ENCODE measurements at regions not wholly inside any gene's neighbourhood (a gene's known extent, or its start where the extent isn't known, plus 50 kb on each side); places are given as distances from the start of the nearest gene placed in this dataset.
A peak's percentile ranks its signal among the peaks of the same experiment; 100 is the strongest.

- Mint-ChIP-seq H3K9me3 (no peaks in the 10 kb centered on the region), H3K36me3 (ENCODE audit: low read depth) (no peaks in the 10 kb centered on the region), H3K4me1 (peaks cover 8% of the 10 kb centered on the region), H3K4me3 (no peak overlapping the region), H3K27me3 (no peaks in the 10 kb centered on the region), H3K27ac (no peak overlapping the region)
- CTCF ChIA-PET, result interaction anchor here (0.8 to 1.6 kb wide), 9 partner anchors 11 to 111 kb away, joined by 3 to 7 read pairs (median 4); no protein-coding TSS in a partner anchor
- POLR2A ChIA-PET, result no interaction called here
- peak; percentile 81 for DNase-seq
These were observed 81.4 kb upstream of the PAPOLG start for GRCh38 chr2:60674524-60675165.

GRCh38 chr2:60675301-60675700 is 80.8 kb upstream of the PAPOLG start:
- Mint-ChIP-seq H3K4me1 (peaks cover 8% of the 10 kb centered on the region), H3K27ac (no peak overlapping the region), H3K4me3 (no peak overlapping the region), H3K36me3 (ENCODE audit: low read depth) (no peaks in the 10 kb centered on the region), H3K9me3 (no peaks in the 10 kb centered on the region), H3K27me3 (peaks cover 4% of the 10 kb centered on the region)
- DNase-seq, result no peak
- POLR2A ChIA-PET, result no interaction called here
- CTCF ChIA-PET, result interaction anchor here (0.8 to 1.6 kb wide), 9 partner anchors 10 to 112 kb away, joined by 3 to 7 read pairs (median 4); no protein-coding TSS in a partner anchor

- H3K9me3 Mint-ChIP-seq, result no peaks in the 10 kb centered on the region
- DNase-seq, result no peak
- CTCF ChIA-PET, result interaction anchor here (1.1 kb wide), 1 partner anchor 23 kb away, joined by 3 read pairs; no protein-coding TSS in a partner anchor
- no peak overlapping the region for H3K4me3 Mint-ChIP-seq
- H3K27me3 Mint-ChIP-seq, result peaks cover 4% of the 10 kb centered on the region
- POLR2A ChIA-PET, result no interaction called here
- no peak overlapping the region for H3K27ac Mint-ChIP-seq
- peaks cover 8% of the 10 kb centered on the region for H3K4me1 Mint-ChIP-seq
- no peaks in the 10 kb centered on the region for H3K36me3 Mint-ChIP-seq (ENCODE audit: low read depth)
These were observed 79.2 kb upstream of the PAPOLG start for GRCh38 chr2:60676706-60677330.

GRCh38 chr2:60677356-60677755 is 78.7 kb upstream of the PAPOLG start:
- no peaks in the 10 kb centered on the region for H3K9me3 Mint-ChIP-seq
- ChIA-PET CTCF (interaction anchor here (1.1 kb wide), 1 partner anchor 23 kb away, joined by 3 read pairs; no protein-coding TSS in a partner anchor), POLR2A (no interaction called here)
- H3K4me3 Mint-ChIP-seq, result no peak overlapping the region
- peaks cover 8% of the 10 kb centered on the region for H3K4me1 Mint-ChIP-seq
- no peak overlapping the region for H3K27ac Mint-ChIP-seq
- DNase-seq, result no peak
- peaks cover 4% of the 10 kb centered on the region for H3K27me3 Mint-ChIP-seq
- H3K36me3 Mint-ChIP-seq (ENCODE audit: low read depth), result no peaks in the 10 kb centered on the region

DNA sequence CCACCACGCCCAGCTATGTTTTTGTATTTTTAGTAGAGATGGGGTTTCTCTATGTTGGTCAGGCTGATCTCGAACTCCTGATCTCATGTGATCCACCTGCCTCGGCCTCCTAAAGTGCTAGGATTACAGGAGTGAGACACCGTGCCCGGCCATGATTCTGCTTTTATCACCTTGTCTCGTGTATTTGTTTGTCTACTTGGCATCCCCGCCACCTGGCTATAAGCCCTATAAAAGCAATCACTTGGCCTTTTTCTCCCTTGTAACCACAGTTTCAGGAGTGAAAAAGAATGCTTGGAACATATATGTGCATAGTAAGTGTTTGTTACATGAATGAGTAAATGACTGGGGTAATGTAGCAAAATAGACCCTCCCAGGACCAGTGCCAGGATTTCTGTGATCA is 77.5 kb upstream of the PAPOLG start:
- Mint-ChIP-seq H3K9me3 (no peaks in the 10 kb centered on the region), H3K27me3 (peaks cover 4% of the 10 kb centered on the region), H3K4me3 (no peak overlapping the region), H3K27ac (no peak overlapping the region), H3K36me3 (ENCODE audit: low read depth) (no peaks in the 10 kb centered on the region), H3K4me1 (peaks cover 8% of the 10 kb centered on the region)
- DNase-seq, result no peak
- ChIA-PET CTCF (no interaction called here), POLR2A (no interaction called here)

- Mint-ChIP-seq H3K4me1 (peaks cover 8% of the 10 kb centered on the region), H3K4me3 (no peak overlapping the region), H3K27me3 (peaks cover 4% of the 10 kb centered on the region), H3K27ac (no peak overlapping the region), H3K36me3 (ENCODE audit: low read depth) (no peaks in the 10 kb centered on the region), H3K9me3 (no peaks in the 10 kb centered on the region)
- ChIA-PET CTCF (no interaction called here), POLR2A (no interaction called here)
- DNase-seq, result no peak
These were observed 76.9 kb upstream of the PAPOLG start for GRCh38 chr2:60679036-60679780.

DNA sequence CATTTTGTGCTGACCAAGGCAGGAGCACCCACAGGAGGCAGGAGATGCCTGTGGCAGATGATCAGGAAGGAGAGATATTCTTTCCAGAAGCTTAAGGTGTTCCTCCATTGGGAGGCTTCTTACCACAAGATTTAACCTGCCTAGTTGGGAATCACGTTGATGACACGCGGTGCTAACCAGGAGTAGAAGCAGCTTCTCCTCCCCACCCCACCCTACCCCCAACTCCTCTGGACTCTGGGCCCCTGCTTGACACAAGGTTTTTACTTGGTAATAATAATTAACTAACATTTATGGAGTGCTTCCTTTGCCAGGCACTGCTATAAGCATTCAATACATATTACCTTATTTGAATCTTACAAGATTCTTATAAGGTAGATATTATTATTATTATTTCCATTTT is 62.5 kb upstream of the PAPOLG start:
- ChIA-PET CTCF (interaction anchor here (1.6 kb wide), 1 partner anchor 19 kb away, joined by 5 read pairs; no protein-coding TSS in a partner anchor), POLR2A (no interaction called here)
- H3K27ac Mint-ChIP-seq, result no peak overlapping the region
- H3K36me3 Mint-ChIP-seq (ENCODE audit: low read depth), result no peaks in the 10 kb centered on the region
- H3K4me3 Mint-ChIP-seq, result no peak overlapping the region
- H3K4me1 Mint-ChIP-seq, result no peaks in the 10 kb centered on the region
- DNase-seq, result no peak
- H3K9me3 Mint-ChIP-seq, result no peaks in the 10 kb centered on the region
- H3K27me3 Mint-ChIP-seq, result peaks cover 10% of the 10 kb centered on the region

DNA sequence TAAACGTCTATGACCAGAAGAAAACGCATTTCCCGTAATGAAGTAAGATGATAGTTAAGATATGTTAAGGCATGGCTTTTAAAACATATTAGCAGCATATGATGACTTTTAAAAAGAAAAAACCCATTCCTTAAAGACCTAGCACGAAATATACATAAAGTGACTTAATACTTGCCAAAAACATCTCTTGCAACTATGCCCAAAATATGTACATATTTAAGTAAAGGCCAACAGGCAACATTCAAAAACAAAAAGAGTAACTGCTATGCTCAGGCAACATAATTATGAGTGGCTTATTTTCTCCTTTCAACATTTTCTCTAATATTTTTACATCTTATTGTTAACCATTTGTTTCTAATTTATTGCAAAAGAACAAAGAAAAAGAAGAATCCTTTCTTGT is 60.3 kb upstream of the PAPOLG start:
- Mint-ChIP-seq H3K4me3 (no peak overlapping the region), H3K27me3 (peaks cover 8% of the 10 kb centered on the region), H3K4me1 (no peaks in the 10 kb centered on the region), H3K36me3 (ENCODE audit: low read depth) (no peaks in the 10 kb centered on the region), H3K9me3 (no peaks in the 10 kb centered on the region), H3K27ac (no peak overlapping the region)
- ChIA-PET CTCF (interaction anchor here (1.5 kb wide), 1 partner anchor 11 kb away, joined by 4 read pairs; no protein-coding TSS in a partner anchor), POLR2A (no interaction called here)
- no peak for DNase-seq

DNA sequence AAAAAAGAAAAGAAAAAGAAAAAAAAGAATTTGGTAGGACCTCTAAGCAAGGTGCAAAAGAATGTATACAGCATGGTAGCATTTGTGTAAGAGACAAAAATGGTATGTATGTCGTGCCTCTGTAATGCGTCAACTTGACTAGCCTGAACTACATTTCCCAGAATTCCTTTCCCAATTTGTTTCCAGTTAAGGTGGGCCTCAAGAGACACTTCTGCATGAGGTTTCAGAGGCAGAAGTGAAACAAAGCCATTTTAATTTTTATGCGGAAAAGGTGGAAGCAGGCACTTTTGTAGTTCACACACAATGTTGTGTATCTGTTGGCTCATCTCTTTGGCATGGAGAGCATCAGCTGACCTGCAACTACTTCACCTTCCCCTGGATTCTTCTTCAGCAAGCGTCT is 56.5 kb upstream of the PAPOLG start:
- ChIA-PET POLR2A (no interaction called here), CTCF (no interaction called here)
- Mint-ChIP-seq H3K27ac (no peak overlapping the region), H3K4me1 (no peaks in the 10 kb centered on the region), H3K27me3 (peaks cover 2% of the 10 kb centered on the region), H3K9me3 (no peaks in the 10 kb centered on the region), H3K4me3 (no peak overlapping the region), H3K36me3 (ENCODE audit: low read depth) (no peaks in the 10 kb centered on the region)
- DNase-seq, result no peak

DNA sequence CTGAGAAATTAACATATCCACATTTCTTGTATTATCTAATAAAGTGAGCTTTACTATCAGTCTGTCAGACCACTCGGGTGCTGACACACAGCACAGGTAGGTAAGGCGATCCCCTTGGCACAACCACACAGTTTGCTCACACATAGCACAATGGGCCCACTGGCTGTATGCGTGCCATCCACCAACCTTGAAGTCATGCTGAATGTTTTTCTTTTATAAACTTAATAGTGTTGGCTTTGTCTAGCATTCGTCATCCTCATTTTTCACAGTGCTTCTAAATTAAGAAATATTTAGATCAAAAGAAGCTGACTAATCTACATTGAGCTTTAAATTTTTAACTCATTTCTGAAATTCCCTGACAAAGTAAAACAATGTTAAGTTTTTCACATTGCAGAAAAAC is 50.0 kb upstream of the PAPOLG start:
- Mint-ChIP-seq H3K27me3 (peaks cover 5% of the 10 kb centered on the region), H3K4me1 (no peaks in the 10 kb centered on the region), H3K4me3 (no peak overlapping the region), H3K36me3 (ENCODE audit: low read depth) (no peaks in the 10 kb centered on the region), H3K27ac (no peak overlapping the region), H3K9me3 (no peaks in the 10 kb centered on the region)
- CTCF ChIA-PET, result interaction anchor here (1.3 kb wide), 1 partner anchor 31 kb away, joined by 4 read pairs; no protein-coding TSS in a partner anchor
- POLR2A ChIA-PET, result no interaction called here
- DNase-seq, result no peak
